H1 (cell line): ENCODE measurements at regions not wholly inside any gene's neighbourhood (a gene's known extent, or its start where the extent isn't known, plus 50 kb on each side); places are given as distances from the start of the nearest gene placed in this dataset.

ENCODE experiments used
- CHD7 ChIP-seq: fragments of 300-600 bp; sonication (generic); IDR thresholded peaks from 2 replicates; pipeline ENCODE4 v1.7.1; 2012; ENCODE audit warnings: low read length, moderate library complexity, mild to moderate bottlenecking, inconsistent platforms; ENCODE audit not compliant: insufficient replicate concordance
- KDM4A ChIP-seq: IDR thresholded peaks from one replicate; pipeline ENCODE4 v1.7.1; 2012; ENCODE audit warnings: low read depth, mild to moderate bottlenecking, moderate library complexity, low read length, inconsistent platforms; ENCODE audit not compliant: severe bottlenecking
- NANOG ChIP-seq: IDR thresholded peaks from 2 replicates; pipeline ENCODE4 v1.6.1; 2011; ENCODE audit warnings: low read length, low read depth, mild to moderate bottlenecking, inconsistent platforms; ENCODE audit not compliant: insufficient read depth, poor library complexity, severe bottlenecking
- POLR2A ChIP-seq, 2 experiments: IDR thresholded peaks; 1 replicate in 1 of 2; 2 replicates in 1 of 2; pipeline ENCODE4 v1.6.1; 2011; ENCODE audit warnings: low read depth in 2 of 2, low read length in 2 of 2, mild to moderate bottlenecking in 2 of 2; ENCODE audit errors: control extremely low read depth in 1 of 2
- SP1 ChIP-seq: IDR thresholded peaks from 2 replicates; pipeline ENCODE4 v1.6.1; 2011; ENCODE audit warnings: low read depth, low read length
- TBP ChIP-seq: IDR thresholded peaks from 2 replicates; pipeline ENCODE4 v1.6.1; 2011; ENCODE audit warnings: low read depth, low read length, improper control_type of control experiment

DNA sequence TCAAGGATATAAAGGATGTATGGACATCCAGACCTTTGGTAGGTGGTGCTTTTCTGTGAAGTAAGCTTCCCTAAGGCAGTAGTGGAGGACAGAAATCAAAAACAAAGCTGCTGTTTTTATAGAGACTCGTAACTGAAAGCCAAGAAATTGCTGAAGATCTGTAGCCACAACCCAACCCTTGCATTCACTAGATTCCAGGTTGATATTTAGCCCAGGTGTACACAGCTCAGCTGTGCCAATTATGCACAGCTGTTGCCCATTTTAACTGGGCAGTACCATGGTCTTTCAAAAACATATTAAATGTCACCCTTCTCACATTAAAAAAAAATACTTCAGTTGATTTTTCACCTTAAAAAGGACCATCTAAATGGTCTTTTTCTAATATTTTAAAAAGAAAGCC, 75.8 kb downstream of the CNTN3 start (continued):
- TF ChIP-seq NANOG (no peak), CHD7 (no peak), POLR2A (IDR thresholded peaks at IDR 0.05; ENCODE audit: control extremely low read depth in 1 of 2, low read depth in 2 of 2, low read length in 2 of 2) (no peak), SP1 (no peak), TBP (no peak), KDM4A (no peak)
